ENCODE measurements at regions not wholly inside any gene's neighbourhood (a gene's known extent, or its start where the extent isn't known, plus 50 kb on each side); places are given as distances from the start of the nearest gene placed in this dataset.
"Not testable (repeated sequence)": the region's sequence is repeated elsewhere in the genome, so short reads cannot be mapped to it uniquely, and the experiment has no call there.

- H3K4me3 ChIP-seq, result no peak overlapping the region
- no peaks in the 10 kb centered on the region for H3K36me3 ChIP-seq
- intact Hi-C loops (cut with DNase I; ENCODE audit: low total_unique reads), result no loop called here
- H3K27ac ChIP-seq, result no peak overlapping the region
- H3K27me3 ChIP-seq (replicated peaks in 1 of 7), result peaks cover 0 to 5% (median 0%) of the 10 kb centered on the region in 7 donors
- WGBS, 5 donors, result 79 to 91% (median 85%) methylated on average over 3 of the region's 3 CpGs
- DNase-seq, result no peak
- H3K4me1 ChIP-seq, result no peaks in the 10 kb centered on the region
- TF ChIP-seq CTCF (IDR thresholded peaks at IDR 0.05 in 8 of 11, conservative IDR thresholded peaks at IDR 0.05 in 3 of 11) (no peak), POLR2AphosphoS5 (IDR thresholded peaks at IDR 0.05) (no peak), POLR2A (IDR thresholded peaks at IDR 0.05) (no peak)
- no peaks in the 10 kb centered on the region for H3K9me3 ChIP-seq
Measured at GRCh38 chr18:11468120-11468519, 141.3 kb upstream of the SLC35G4 start.

GRCh38 chr18:11467611-11468010 is 141.8 kb upstream of the SLC35G4 start:
- intact Hi-C loops (cut with DNase I; ENCODE audit: low total_unique reads), result no loop called here
- 75 to 92% (median 79%) methylated on average over 2 of the region's 2 CpGs for WGBS, 5 donors
- DNase-seq, result no peak
- Histone ChIP-seq H3K27ac (no peak overlapping the region), H3K4me3 (no peak overlapping the region), H3K27me3 (replicated peaks in 1 of 7) (peaks cover 0 to 5% (median 0%) of the 10 kb centered on the region in 7 donors), H3K4me1 (no peaks in the 10 kb centered on the region), H3K9me3 (no peaks in the 10 kb centered on the region), H3K36me3 (no peaks in the 10 kb centered on the region)
- TF ChIP-seq CTCF (IDR thresholded peaks at IDR 0.05 in 8 of 11, conservative IDR thresholded peaks at IDR 0.05 in 3 of 11), result no peak
- TF ChIP-seq POLR2AphosphoS5 (IDR thresholded peaks at IDR 0.05), result no peak
- TF ChIP-seq POLR2A (IDR thresholded peaks at IDR 0.05), result no peak

- Histone ChIP-seq H3K27ac (no peak overlapping the region), H3K36me3 (no peaks in the 10 kb centered on the region), H3K9me3 (no peaks in the 10 kb centered on the region), H3K4me3 (no peak overlapping the region), H3K4me1 (no peaks in the 10 kb centered on the region), H3K27me3 (replicated peaks in 1 of 7) (peaks cover 0 to 5% (median 0%) of the 10 kb centered on the region in 7 donors)
- 85 to 92% (median 90%) methylated on average over 2 of the region's 2 CpGs for whole genome bisulfite sequencing, 5 donors
- no peak for TF ChIP-seq CTCF (IDR thresholded peaks at IDR 0.05 in 8 of 11, conservative IDR thresholded peaks at IDR 0.05 in 3 of 11)
- TF ChIP-seq POLR2AphosphoS5 (IDR thresholded peaks at IDR 0.05), result no peak
- TF ChIP-seq POLR2A (IDR thresholded peaks at IDR 0.05), result no peak
- DNase-seq, result no peak
- intact Hi-C loops (cut with DNase I; ENCODE audit: low total_unique reads), result no loop called here
Measured at GRCh38 chr18:11464129-11464528, 145.3 kb upstream of the SLC35G4 start.

- Histone ChIP-seq H3K4me1 (no peaks in the 10 kb centered on the region), H3K4me3 (no peak overlapping the region), H3K9me3 (no peaks in the 10 kb centered on the region), H3K36me3 (no peaks in the 10 kb centered on the region), H3K27ac (no peak overlapping the region), H3K27me3 (replicated peaks in 1 of 7) (no peaks in the 10 kb centered on the region)
- 52 to 91% (median 82%) methylated on average over 3 of the region's 3 CpGs for WGBS, 5 donors
- TF ChIP-seq POLR2AphosphoS5 (IDR thresholded peaks at IDR 0.05) (no peak), POLR2A (IDR thresholded peaks at IDR 0.05) (no peak), CTCF (IDR thresholded peaks at IDR 0.05 in 8 of 11, conservative IDR thresholded peaks at IDR 0.05 in 3 of 11) (no peak)
- no peak for DNase-seq
- intact Hi-C loops (cut with DNase I; ENCODE audit: low total_unique reads), result no loop called here
Measured at GRCh38 chr18:11458447-11458846, 150.9 kb upstream of the SLC35G4 start.

- H3K27me3 ChIP-seq (replicated peaks in 1 of 7); H3K27ac ChIP-seq; H3K4me3 ChIP-seq; H3K9me3 ChIP-seq; H3K36me3 ChIP-seq; intact Hi-C loops (cut with DNase I; ENCODE audit: low total_unique reads); H3K4me1 ChIP-seq; DNase-seq: not testable (repeated sequence)
- WGBS, 5 donors, result 78 to 94% (median 87%) methylated on average over 3 of the region's 3 CpGs
Measured at GRCh38 chr18:11457853-11458252, 151.5 kb upstream of the SLC35G4 start.
